Bone marrow (tissue), 2 donors: ENCODE measurements at regions not wholly inside any gene's neighbourhood (a gene's known extent, or its start where the extent isn't known, plus 50 kb on each side); places are given as distances from the start of the nearest gene placed in this dataset.
A peak's percentile ranks its signal among the peaks of the same experiment; 100 is the strongest.
"Not testable (repeated sequence)": the region's sequence is repeated elsewhere in the genome, so short reads cannot be mapped to it uniquely, and the experiment has no call there.

Experiments used
- DNase-seq, 2 donors: peaks; one replicate each; lab custom pipeline; 2025; lab: John Stamatoyannopoulos, UW

DNA sequence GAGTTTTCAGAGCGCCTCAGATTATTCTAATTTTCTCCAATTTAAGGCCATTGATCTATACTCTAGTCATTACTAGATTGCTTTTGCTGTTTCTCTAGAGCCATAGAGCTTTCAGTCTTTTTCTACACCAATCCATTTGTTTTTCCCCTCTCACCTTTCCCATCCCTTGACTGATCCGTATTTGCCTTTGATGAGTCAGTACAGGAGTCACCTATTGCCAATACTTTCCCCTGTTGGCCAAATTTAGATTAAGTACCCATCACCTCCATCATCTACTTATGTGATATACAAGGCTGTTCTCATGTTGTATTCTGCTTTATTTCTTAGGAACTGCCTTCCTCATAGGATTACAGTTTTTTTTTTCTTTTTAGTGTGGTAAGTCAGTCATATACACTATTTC lies 463.2 kb downstream of the KLF12 start:
- no peak for DNase-seq

DNA sequence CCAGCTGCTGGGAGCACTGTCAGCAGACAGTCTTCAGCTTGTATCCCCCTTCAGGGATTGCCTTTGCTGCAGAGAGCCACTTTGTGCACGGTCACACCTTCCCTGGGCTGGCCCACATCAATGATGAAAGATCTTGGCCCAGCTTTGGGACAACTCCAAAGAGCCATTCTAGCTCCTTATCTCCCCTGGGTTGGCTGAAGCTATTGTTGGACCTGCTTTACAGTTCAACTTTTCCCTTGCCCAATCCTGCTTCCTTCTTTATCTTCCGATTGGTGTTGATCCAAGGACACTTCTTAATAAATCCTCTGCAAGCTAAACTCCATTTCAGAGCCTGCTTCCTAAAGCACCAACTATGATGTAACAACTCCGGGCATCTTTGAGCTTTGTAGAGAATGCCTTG lies 466.4 kb downstream of the KLF12 start:
- no peak for DNase-seq

DNA sequence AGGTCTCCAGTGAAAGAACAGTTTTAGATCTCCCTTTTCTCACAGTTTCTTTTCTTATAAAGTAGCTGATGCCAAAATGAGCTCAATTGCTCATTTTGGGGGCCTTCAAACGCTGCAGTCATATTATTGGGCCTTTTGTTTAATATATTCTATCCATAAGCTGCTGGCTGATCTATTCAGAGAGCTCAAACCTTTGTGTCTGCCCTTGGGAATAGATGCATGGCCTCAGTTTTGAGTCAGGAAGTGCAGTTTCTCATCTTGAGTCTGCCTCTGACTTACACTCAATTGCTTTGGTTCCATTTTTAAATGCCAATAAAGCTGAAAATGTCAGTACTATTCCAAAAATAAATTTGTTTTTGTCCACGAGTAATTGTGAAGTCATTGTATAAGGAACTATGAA lies 468.9 kb downstream of the KLF12 start:
- no peak for DNase-seq

DNA sequence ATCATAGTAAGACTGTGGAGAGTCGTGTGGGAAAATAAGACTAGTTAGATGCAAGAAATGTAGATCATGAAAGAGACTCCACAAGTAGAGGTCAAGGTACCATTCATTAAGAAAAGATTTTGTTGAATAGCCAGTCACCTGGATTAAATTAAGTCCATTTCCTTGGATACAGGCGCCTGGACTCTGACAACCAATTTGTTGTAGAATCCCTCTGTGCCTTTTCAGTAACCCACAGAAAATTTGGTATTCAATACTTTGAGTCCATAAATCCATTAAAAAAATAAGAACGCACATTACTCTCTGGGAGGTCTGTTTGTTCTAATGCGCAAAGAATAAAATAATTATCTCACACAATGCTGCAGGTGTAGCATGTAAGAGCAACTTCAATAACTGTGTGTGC lies 469.4 kb downstream of the KLF12 start:
- no peak for DNase-seq

DNA sequence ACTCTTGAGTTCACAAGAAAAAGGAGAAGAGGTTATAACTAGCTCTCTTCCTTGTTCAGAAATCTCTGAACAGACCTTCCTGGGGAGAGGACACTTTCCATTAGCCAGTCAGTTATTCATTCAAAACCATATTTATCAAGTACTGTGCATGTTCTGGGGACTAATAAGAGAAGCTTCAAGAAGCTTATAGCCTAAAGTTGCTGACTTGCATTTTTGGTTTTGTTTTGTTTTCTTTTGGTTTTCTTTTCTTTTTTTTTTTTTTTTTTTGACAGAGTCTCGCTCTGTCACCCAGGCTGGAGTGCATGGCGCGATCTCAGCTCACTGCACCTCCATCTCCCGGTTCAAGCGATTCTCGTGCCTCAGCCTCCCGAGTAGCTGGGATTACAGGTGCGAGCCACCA lies 471.4 kb downstream of the KLF12 start:
- DNase-seq, result no peak

DNA sequence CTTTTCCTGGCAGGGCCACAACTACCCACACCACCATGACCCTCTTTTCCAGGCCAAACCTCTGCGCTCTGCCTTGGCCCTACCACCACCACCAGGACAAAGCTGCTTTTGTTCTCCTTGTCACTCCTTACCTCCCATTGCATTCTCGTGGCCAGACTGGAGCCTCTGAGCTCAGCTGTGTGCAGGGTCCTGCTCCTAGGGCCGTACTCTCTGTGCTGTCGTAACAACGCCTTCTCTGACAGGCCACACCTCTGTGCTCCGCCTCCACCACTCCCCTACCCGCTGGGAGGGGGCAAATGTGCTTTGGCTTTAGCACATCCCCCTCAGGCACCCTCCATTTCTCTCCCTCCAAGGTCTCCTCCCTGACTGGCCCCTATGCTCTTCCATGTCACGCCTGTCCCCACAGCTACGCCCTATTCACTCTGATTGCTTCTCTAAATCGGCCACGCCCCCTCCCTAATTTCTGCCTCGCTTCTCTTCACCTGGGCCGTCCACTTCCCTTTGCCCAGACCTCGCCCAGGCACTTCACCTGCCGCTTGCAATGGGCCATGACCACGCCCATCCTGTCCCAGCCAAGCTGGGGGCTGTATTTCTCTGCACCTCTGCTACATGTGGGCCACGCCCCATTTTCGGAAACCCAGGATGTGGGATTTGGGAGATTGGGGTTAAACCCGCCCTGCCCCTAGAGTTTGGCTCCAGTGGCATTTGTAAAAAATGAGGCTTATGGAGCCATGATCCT lies 472.3 kb downstream of the KLF12 start:
- DNase-seq, result no peak

DNA sequence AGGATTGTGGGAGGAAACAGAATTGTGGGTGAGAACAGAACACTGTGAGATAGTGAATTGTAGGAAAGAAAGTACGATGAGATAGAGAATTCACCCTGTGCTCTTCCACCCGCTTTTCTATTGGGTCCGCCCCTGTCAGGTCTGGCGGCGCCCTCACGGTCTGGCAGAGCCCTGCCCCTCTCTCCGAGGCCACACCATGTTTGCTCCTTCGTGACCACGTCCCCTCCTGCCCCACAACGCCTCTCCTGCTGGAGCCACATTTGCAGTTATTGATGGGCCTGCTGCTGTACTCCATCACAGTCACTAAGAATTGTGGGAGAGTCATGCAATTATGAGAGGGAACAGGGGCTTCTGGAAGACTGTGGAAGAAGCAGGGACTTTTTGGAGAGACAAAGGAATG lies 473.1 kb downstream of the KLF12 start:
- no peak for DNase-seq

DNA sequence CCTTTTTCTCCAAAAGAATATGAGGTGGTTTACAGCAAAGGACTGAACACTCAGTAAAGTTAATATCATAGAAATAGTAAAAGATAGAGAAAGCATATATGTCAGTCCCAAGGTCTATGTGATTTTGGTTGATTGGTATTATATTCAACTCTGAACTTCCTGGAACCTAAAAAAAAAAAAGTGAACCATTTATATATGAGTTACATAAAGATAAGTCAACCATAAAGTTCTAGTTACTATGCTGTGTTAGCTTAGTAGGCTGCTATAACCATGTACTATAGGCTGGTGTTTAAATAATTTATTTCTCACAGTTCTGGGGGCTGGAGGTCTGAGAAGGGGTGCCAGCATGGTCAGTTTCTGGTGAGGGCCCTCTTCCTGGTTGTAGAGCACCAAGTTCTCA lies 475.6 kb downstream of the KLF12 start:
- no peak for DNase-seq

DNA sequence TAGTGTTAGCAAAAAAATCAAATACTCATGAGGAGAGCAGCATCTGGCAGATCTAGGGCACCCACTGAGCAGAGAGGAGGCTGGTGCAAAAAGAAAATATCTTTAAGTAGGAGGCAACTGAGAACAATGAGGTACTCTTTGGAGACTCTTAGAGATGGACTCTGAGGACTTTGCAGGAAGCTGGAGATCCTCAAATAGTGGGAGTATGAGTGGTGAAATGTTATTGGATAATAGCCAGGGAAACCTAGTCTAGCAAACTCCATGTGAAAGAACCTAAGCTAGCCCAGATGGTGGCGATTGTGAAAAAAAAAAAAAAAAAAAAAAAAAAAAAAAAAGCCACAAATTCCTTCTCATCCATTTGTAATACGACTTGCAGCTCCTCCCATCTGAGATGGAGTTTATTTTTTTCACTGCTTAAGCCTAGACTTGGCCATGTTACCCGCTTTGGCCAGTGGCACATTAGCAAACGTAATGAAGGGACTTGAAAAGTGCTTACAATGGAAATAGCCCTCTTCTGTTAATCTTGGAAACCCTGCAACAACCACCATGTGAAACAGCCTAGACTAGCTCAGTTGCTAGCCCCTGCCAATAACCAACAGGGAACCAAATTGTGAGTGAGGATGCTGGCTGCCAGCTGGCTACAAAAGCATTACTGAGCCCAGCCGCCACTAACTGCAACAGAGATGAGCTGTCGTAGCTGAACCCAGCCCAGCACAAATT lies 476.2 kb downstream of the KLF12 start:
- no peak for DNase-seq

DNA sequence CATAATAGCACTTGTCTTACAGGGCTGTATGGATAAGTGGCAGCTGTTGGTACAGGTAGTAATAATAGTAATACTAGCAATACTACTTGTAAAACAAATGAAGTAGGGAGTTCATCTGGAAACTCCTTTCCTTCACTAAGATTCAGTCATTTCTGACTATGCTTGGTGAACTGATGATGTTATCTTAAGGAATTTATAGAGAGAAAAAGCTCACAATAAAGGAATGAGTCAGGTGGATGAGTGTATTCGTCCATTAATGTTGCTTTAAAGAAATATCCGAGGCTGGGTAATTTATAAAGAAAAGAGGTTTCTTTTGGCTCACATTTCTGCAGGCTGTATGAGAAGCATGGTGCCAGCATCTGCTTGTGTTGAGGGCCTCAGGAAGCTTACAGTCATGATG lies 477.3 kb downstream of the KLF12 start:
- DNase-seq, result no peak

DNA sequence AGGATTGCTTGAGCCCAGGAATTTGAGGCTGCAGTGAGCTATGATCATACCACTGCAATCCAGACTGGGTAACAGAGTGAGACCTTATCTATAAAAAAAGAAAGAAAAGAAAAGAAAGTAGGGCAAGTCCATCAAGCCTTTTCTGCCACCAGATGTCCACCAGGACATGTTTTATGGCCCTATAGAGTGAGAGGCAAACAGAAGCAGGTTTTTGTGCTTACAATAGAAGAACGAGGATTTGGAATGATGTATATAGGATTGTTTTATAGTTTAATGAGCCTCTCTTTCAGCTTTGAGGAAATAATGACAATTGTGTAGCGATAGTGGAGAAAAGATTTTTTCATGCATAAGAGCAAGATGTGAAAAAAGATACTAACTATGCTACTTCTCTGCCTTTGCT lies 480.5 kb downstream of the KLF12 start:
- DNase-seq, result no peak

DNA sequence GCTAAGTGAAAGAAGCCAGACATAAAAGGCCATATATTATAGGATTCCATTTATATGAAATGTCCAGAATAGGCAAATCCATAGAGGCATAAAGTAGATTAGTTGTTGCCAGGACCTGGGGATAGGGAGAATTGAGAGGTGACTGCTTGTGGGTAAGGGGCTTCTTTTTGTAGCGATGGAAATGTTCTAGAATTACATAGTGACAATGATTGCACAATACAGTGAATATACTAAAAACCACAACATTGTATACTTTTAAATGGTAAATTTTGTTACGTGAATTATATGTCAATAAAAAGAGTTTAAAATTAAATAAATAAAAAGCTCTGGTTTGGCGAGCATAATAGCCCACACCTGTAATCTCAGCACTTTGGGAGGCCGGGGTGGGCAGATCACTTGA lies 486.8 kb downstream of the KLF12 start:
- no peak for DNase-seq

DNA sequence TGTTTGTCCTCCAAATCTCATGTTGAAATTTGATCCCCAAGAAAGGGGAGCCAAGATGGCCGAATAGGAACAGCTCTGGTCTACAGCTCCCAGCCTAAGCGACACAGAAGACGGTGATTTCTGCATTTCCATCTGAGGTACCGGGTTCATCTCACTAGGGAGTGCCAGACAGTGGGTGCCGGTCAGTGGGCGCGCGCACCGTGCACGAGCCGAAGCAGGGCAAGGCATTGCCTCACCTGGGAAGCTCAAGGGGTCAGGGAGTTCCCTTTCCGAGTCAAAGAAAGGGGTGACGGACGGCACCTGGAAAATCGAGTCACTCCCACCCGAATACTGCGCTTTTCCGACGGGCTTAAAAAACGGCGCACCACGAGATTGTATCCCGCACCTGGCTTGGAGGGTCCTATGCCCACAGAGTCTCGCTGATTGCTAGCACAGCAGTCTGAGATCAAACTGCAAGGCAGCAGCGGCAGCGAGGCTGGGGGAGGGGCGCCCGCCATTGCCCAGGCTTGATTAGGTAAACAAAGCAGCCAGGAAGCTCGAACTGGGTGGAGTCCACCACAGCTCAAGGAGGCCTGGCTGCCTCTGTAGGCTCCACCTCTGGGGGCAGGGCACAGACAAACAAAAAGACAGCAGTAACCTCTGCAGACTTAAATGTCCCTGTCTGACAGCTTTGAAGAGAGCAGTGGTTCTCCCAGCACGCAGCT lies 493.6 kb downstream of the KLF12 start:
- DNase-seq, result not testable (repeated sequence)

DNA sequence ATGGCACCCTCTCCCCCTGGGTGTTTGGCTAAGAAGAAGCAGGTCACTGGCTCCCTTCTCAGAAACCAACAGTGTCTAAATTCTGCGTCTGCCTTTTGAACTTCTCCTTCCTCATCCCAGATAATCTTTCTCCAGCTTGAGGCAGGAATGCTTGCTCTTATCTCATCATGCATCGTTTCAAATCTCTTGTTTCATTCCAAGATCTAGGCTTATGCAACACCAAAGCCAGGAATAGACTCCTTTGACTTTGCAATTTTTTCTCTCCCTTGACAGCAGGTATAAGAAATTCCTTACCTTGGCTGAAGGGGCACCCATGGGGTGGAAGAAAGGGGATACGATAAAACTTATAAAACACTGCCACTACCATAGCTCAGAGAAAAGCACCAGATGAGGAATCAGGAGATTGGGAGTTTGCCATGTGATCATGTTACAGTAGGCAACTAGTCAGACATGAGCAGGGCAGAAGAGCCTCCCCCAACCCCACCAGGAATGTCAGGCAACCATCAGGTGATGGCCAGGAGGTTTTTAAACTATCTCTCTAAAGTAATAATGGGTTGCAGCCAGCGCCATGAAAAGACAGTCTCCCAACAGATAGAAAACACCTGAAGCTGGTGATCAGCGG lies 498.9 kb downstream of the KLF12 start:
- DNase-seq, result no peak

DNA sequence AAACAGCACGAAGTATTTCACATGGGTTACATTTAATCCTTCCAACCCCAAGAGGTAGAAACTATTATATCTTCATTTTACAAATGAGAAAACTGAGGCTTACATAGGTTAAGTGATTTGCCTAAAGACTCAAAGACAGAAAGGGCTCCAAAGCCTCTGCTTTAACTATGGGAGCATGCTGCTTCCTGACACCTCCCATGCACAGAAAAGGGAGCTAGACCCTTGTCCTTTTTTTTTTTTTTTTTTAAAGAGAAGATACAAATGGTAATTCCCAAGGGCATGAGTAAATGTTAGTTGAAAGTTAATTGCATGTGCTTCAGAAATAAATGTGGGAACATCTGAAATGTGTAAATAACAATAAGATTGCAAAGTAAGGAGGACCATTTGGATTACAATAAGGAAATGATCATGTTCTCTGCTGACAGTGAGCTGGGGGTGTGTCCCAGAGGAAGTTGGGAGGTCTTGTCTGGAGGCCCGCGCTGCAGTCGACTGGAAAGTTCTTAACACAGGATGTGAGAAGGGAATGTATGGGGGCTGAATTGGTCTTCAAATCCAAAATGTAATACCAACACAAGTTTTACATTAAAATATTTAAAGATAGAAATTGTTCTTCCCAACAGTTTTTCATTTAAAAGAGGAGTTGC lies 500.3 kb downstream of the KLF12 start:
- DNase-seq, result no peak

DNA sequence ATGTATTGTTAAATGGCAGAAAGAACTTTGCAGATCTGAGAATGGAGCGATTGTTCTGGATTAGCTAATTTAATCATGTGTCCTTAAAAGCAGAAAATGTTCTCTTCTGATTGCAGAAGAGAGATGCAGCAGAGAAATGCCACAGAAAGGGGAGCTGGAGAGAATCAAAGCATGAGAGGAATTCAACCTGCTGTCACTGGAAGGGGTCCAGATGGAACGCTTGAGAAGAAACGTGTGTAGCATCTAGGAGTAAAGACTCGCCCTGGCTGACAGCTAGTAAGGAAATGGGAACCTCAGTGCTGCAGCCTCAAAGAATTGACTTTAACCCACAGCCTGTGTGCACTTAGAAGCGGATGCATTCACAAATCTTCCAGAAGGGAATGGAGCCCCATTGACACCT lies 502.8 kb downstream of the KLF12 start:
- DNase-seq, result no peak

DNA sequence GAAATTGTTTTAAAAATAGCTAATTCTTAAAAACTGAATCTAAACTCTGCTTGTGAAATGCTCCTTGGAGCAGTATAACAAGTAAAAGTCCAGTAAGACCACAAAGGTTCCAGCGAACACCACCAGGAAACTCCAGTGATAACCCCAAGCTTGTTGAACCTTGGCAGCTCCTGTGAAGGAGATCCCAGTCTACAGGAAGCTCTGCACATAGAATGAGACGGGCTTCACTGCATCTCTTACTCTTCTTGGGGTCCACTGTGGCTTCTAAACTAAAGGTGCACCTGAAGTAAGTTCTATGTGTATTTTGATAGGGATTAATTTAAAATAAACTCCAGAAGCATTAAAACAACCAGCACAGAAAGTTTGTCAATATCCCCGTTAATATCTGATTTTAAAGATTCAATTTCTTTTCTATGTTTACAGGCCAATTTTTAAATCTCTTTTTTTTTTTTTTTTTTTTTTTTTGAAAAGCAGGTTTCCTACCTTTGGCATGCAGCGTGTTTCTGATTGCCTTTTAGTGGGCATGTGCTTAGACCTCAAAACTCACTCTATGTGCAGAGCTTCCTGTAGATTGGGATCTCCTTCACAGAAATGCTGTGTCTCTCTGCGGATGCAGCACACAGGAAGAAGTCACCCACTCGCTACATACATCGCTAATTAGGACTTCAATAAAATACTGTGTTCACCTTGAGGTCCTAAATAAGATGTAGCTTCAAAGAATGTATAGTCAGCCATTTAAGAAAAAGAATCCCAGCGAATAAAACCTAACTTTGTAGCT lies 508.5 kb downstream of the KLF12 start:
- DNase-seq, result no peak

DNA sequence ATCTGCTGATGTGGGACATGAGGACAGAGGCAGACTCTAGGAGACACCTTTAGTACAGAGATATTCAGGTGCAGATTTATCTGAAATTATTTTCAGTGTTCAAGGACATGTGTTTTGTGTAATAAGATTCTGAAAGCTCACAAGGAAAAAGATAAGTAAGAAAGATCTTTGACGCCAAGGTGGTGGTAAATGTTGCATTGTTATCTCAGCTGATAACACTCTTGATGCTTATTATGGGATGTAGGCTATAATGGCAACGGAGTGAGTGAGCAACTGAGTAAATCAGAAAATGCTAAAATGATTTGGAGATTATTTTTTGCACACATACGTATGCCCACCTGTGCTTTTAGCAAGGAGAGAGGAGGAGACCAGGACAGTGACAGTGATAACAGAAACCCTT lies 510.9 kb downstream of the KLF12 start:
- DNase-seq, result no peak

DNA sequence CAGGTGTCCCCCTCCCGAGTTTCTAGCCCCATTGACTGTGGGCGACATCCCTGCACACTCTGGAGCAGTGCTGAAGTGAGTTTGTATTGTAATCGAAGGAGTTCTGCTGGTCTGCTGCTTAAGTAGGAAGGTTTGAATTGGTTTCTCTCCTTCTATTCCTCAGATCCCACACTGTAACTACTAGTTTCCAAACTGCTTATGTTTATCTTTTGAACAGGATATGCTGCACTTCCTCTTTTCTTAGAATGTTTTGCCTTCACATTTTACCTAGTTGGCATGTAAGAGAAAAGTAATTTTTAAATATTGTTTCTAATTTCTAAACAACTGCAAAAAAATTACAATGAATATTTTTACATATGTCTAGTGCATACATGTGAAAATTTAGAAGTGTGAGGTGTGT lies 511.8 kb downstream of the KLF12 start:
- peak in 1 of 2 donors; percentile 1 for DNase-seq

DNA sequence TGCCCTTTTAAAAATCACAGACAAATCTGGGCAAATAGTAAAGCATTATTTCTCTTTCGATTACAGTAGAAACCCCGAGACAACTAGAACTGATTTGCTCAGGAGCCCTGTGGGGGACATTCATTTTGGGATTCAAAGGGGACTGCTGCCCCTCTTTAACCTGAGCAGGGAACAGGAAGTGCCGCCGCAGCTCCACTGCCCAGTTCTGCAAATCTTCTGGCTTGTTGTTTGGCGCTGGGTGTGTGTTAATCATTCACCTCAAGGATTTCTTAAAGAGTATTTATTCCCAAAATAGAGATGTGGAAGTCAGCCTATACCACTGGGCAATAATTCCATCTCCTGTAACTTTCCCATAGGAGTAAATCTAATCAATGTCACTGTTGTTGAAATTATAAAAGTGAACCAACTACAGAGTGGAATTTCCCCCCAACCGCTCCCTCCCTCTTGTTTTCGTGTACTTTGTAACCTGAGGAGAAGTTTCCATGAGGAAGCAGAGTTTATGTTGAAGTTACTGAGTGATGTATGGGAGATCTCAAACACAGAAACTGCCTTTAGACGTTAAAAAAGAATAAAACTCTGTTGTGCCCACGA lies 515.8 kb downstream of the KLF12 start:
- no peak for DNase-seq

DNA sequence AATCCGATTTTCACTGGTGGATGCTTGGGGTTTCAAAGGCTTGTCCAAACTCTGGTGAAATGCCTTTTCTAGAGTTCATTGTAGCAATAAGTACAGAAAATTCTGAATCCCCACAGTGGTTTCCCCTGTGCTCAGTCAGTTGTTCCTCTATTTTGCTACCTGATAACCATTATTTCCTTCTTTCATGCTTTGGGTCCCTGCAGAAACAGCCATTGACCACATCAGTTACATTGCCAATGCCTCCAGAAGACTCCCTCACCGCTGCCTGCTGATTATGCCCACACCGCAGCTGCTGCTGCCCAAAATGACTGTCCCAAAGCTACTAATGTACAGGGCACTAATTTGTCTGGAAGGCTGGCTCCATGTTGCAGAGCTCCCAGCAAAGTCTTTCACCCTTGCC lies 517.3 kb downstream of the KLF12 start:
- no peak for DNase-seq
